ENCODE measurements at regions not wholly inside any gene's neighbourhood (a gene's known extent, or its start where the extent isn't known, plus 50 kb on each side); places are given as distances from the start of the nearest gene placed in this dataset.

- ATAC-seq (no peak), DNase-seq (no peak)
- Histone ChIP-seq H3K9me3 (no peaks in the 10 kb centered on the region), H3K4me3 (no peak overlapping the region), H3K36me3 (no peaks in the 10 kb centered on the region), H3K27ac (no peak overlapping the region), H3K27me3 (ENCODE audit: low read depth) (no peaks in the 10 kb centered on the region), H3K4me1 (no peaks in the 10 kb centered on the region)
- intact Hi-C loops (cut with DNase I) = no loop called here
- TF ChIP-seq, protein P1, sequence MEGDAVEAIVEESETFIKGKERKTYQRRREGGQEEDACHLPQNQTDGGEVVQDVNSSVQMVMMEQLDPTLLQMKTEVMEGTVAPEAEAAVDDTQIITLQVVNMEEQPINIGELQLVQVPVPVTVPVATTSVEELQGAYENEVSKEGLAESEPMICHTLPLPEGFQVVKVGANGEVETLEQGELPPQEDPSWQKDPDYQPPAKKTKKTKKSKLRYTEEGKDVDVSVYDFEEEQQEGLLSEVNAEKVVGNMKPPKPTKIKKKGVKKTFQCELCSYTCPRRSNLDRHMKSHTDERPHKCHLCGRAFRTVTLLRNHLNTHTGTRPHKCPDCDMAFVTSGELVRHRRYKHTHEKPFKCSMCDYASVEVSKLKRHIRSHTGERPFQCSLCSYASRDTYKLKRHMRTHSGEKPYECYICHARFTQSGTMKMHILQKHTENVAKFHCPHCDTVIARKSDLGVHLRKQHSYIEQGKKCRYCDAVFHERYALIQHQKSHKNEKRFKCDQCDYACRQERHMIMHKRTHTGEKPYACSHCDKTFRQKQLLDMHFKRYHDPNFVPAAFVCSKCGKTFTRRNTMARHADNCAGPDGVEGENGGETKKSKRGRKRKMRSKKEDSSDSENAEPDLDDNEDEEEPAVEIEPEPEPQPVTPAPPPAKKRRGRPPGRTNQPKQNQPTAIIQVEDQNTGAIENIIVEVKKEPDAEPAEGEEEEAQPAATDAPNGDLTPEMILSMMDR (IDR thresholded peaks at IDR 0.05) = no peak
Observed at GRCh38 chr9:106795031-106795430, 67.9 kb upstream of the ZNF462 start.

DNA sequence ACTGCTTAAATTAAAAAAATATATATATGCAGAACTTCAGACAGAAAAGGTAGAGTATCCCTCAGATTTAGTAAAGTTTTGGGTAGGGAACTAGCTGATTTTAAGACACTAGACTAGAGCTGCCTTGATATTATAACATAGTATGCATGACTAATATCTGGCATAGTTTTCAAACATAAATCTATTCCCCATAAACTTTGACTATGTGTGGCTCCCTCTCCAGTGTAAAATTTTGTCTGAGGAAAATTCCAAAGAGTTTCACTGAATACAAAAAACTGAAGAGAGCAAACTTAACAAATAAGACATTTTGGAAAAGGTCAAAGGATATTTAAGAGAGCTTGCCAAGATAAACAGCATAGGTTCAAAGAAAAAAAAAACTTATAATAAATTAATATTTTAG, 66.2 kb upstream of the ZNF462 start:
- TF ChIP-seq, protein P1 (IDR thresholded peaks at IDR 0.05) = no peak
- no peaks in the 10 kb centered on the region for H3K4me1 ChIP-seq
- no peaks in the 10 kb centered on the region for H3K9me3 ChIP-seq
- no peak for DNase-seq
- H3K27ac ChIP-seq = no peak overlapping the region
- no peak for ATAC-seq
- no peaks in the 10 kb centered on the region for H3K36me3 ChIP-seq
- H3K27me3 ChIP-seq (ENCODE audit: low read depth) = no peaks in the 10 kb centered on the region
- intact Hi-C loops (cut with DNase I) = no loop called here
- no peak overlapping the region for H3K4me3 ChIP-seq

- DNase-seq (no peak), ATAC-seq (no peak)
- Histone ChIP-seq H3K27ac (no peak overlapping the region), H3K27me3 (ENCODE audit: low read depth) (no peaks in the 10 kb centered on the region), H3K36me3 (no peaks in the 10 kb centered on the region), H3K9me3 (no peaks in the 10 kb centered on the region), H3K4me1 (no peaks in the 10 kb centered on the region), H3K4me3 (no peak overlapping the region)
- TF ChIP-seq, protein P1 (IDR thresholded peaks at IDR 0.05) = no peak
- intact Hi-C loops (cut with DNase I) = no loop called here
Observed at GRCh38 chr9:106797299-106797698, 65.7 kb upstream of the ZNF462 start.

GRCh38 chr9:106798016-106798799, 64.8 kb upstream of the ZNF462 start:
- no peak overlapping the region for H3K27ac ChIP-seq
- no peak for DNase-seq
- no peaks in the 10 kb centered on the region for H3K36me3 ChIP-seq
- no peaks in the 10 kb centered on the region for H3K4me1 ChIP-seq
- no peak overlapping the region for H3K4me3 ChIP-seq
- intact Hi-C loops (cut with DNase I) = no loop called here
- no peaks in the 10 kb centered on the region for H3K9me3 ChIP-seq
- TF ChIP-seq, protein P1 (IDR thresholded peaks at IDR 0.05) = no peak
- no peaks in the 10 kb centered on the region for H3K27me3 ChIP-seq (ENCODE audit: low read depth)
- no peak for ATAC-seq

DNA sequence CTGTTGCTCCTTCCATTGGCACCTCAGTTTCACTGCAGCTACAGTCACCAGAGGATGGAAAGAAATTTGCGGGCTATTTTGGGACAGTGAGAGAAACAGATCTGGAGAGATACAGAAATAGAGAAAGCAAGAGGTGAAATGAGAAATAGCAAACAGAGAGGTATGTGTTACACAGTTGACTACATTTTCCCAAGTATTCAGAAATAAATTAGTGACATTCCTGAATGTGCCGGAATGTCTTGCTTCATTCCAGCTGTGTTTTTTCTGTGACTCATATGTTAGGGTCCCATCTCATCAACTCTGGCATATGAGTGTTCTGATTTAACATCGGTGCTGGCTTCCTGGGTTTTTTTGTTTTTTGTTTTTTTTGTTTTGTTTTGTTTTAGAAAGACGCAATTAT, 63.8 kb upstream of the ZNF462 start:
- intact Hi-C loops (cut with DNase I) = no loop called here
- DNase-seq = no peak
- Histone ChIP-seq H3K4me3 (no peak overlapping the region), H3K27ac (no peak overlapping the region), H3K4me1 (no peaks in the 10 kb centered on the region), H3K36me3 (no peaks in the 10 kb centered on the region), H3K27me3 (ENCODE audit: low read depth) (no peaks in the 10 kb centered on the region), H3K9me3 (no peaks in the 10 kb centered on the region)
- TF ChIP-seq, protein P1 (IDR thresholded peaks at IDR 0.05) = no peak
- no peak for ATAC-seq
